Spleen (tissue), 11 donors: ENCODE measurements at regions not wholly inside any gene's neighbourhood (a gene's known extent, or its start where the extent isn't known, plus 50 kb on each side); places are given as distances from the start of the nearest gene placed in this dataset.

Source experiments
- DNase-seq: peaks from one replicate; pipeline ENCODE4 v3.0.0-alpha.2; 2020
- H3K27ac ChIP-seq, 8 donors: fragments of 200-600 bp; sonication (generic) in 7 of 8; 1 replicate in 4 of 8; 2 replicates in 4 of 8; pipeline versions ENCODE4 v1.5.0 to v1.8.0; 2016 to 2021; ENCODE audit warnings: inconsistent platforms in 4 of 8, mild to moderate bottlenecking in 4 of 8, moderate library complexity in 1 of 8
- H3K27me3 ChIP-seq, 7 donors: fragments of 200-600 bp; sonication (generic) in 6 of 7; replicated peaks in 1 of 7; 1 replicate in 4 of 7; 2 replicates in 3 of 7; pipeline versions ENCODE4 v1.5.0 to v1.8.0; 2016 to 2021; ENCODE audit warnings: inconsistent platforms in 3 of 7, mild to moderate bottlenecking in 1 of 7
- H3K36me3 ChIP-seq, 6 donors: fragments of 200-600 bp; sonication (generic) in 5 of 6; 1 replicate in 4 of 6; 2 replicates in 2 of 6; pipeline versions ENCODE4 v1.5.0 to v1.8.0; 2016 to 2021; ENCODE audit warnings: inconsistent platforms in 2 of 6
- H3K4me1 ChIP-seq, 6 donors: fragments of 200-600 bp; sonication (generic) in 5 of 6; 1 replicate in 3 of 6; 2 replicates in 3 of 6; pipeline versions ENCODE4 v1.5.0 to v1.8.0; 2016 to 2021; ENCODE audit warnings: inconsistent platforms in 3 of 6
- H3K4me3 ChIP-seq, 8 donors: fragments of 200-600 bp; sonication (generic) in 7 of 8; 1 replicate in 4 of 8; 2 replicates in 4 of 8; pipeline versions ENCODE4 v1.5.0 to v1.8.0; 2016 to 2021; ENCODE audit warnings: inconsistent platforms in 4 of 8, mild to moderate bottlenecking in 4 of 8, moderate library complexity in 2 of 8
- H3K9me3 ChIP-seq, 8 donors: fragments of 200-600 bp; sonication (generic) in 7 of 8; 1 replicate in 4 of 8; 2 replicates in 4 of 8; pipeline versions ENCODE4 v1.5.0 to v1.8.0; 2016 to 2021; ENCODE audit warnings: inconsistent platforms in 4 of 8
- POLR2A ChIP-seq, 3 donors: fragments of 450-650 bp; IDR thresholded peaks; one replicate each; pipeline ENCODE4 v1.5.1; 2017; ENCODE audit warnings: antibody characterized with exemption in 3 of 3, mild to moderate bottlenecking in 1 of 3
- POLR2AphosphoS5 ChIP-seq, 3 donors: sonication (generic); formaldehyde crosslinking; IDR thresholded peaks; one replicate each; pipeline ENCODE4 v1.5.1; 2017; ENCODE audit warnings: antibody characterized with exemption in 3 of 3
- WGBS, 5 donors: extraction: QIAGEN DNeasy Blood & Tissue Kit in 3 of 5; methylation state at CpG; one replicate each; pipeline versions ENCODE4 v1.1.5 to v1.1.7; 2013 to 2018; 5-methylcytosine and 5-hydroxymethylcytosine counted together
- intact Hi-C: fragments of 100-400 bp; cut with DNase I; formaldehyde crosslinking; loops from one replicate; pipeline ENCODE4 v1.15.0; 2023; ENCODE audit warnings: low total_unique reads
- TF ChIP-seq, protein P1 (sequence below), 11 experiments: fragments of 200-600 bp in 7 of 11; fragments of 450-650 bp in 4 of 11; sonication (generic) in 4 of 11; IDR thresholded peaks in 8 of 11; conservative IDR thresholded peaks in 3 of 11; 1 replicate in 7 of 11; 2 replicates in 4 of 11; pipeline versions ENCODE4 v1.4.0 to v1.8.0; 2016 to 2021; ENCODE audit warnings: antibody characterized with exemption in 11 of 11, inconsistent platforms in 4 of 11, mild to moderate bottlenecking in 1 of 11
- donor health status: healthy with polysubstance abuse.
- donor health status: DM: no; HTN: no; CAD: no; lungs with moderate emphysema.
- donor health status: DM: no; HTN: no; CAD: no.
- donor health status: Bipolar disorder and iron deficiency.
- donor health status: healthy.
- donor health status: DM: no; HTN: no; CAD: no.
- donor health status: DM: yes; HTN: yes; CAD: no.

DNA sequence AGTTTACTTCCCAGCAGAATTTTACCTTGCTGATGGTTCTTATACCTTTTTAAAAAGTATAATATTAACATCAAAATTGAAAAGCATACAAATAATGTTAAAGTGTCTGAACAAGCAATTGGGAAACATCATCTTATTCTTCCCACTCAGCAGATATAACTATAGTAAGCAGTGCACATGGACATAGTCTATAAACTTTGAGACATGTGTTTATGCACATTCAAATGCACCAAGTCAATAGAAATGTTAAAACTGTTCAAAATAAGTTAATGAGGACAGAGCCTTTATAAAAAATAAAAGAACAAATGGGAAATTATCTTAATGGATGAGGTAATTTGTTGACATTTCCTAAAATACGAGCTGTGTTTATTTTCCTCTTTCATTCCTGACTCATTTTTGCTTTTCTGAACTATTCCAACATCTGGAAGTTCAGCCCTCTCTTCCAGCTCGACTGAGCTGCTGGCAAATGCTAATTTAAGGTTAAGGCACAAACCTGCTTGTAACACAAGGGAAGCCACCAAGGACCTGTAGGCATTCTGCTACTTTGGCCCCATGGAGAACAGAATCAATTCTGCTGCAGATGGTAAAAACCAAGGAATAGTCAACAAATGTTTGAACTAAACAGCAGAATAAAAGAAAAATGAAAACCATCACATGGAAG lies 110.3 kb upstream of the MAP3K4 start:
- Histone ChIP-seq H3K4me3 (no peak overlapping the region), H3K27me3 (peaks cover 0 to 8% (median 0%) of the 10 kb centered on the region in 7 donors), H3K9me3 (no peaks in the 10 kb centered on the region), H3K27ac (no peak overlapping the region), H3K36me3 (no peaks in the 10 kb centered on the region), H3K4me1 (no peaks in the 10 kb centered on the region)
- 11 to 21% (median 16%) methylated on average over 2 of the region's 2 CpGs for WGBS, 5 donors
- intact Hi-C loops, result no loop called here
- TF ChIP-seq, protein P1, sequence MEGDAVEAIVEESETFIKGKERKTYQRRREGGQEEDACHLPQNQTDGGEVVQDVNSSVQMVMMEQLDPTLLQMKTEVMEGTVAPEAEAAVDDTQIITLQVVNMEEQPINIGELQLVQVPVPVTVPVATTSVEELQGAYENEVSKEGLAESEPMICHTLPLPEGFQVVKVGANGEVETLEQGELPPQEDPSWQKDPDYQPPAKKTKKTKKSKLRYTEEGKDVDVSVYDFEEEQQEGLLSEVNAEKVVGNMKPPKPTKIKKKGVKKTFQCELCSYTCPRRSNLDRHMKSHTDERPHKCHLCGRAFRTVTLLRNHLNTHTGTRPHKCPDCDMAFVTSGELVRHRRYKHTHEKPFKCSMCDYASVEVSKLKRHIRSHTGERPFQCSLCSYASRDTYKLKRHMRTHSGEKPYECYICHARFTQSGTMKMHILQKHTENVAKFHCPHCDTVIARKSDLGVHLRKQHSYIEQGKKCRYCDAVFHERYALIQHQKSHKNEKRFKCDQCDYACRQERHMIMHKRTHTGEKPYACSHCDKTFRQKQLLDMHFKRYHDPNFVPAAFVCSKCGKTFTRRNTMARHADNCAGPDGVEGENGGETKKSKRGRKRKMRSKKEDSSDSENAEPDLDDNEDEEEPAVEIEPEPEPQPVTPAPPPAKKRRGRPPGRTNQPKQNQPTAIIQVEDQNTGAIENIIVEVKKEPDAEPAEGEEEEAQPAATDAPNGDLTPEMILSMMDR (IDR thresholded peaks at IDR 0.05 in 8 of 11, conservative IDR thresholded peaks at IDR 0.05 in 3 of 11), result no peak
- no peak for TF ChIP-seq POLR2AphosphoS5 (IDR thresholded peaks at IDR 0.05)
- no peak for TF ChIP-seq POLR2A (IDR thresholded peaks at IDR 0.05)
- DNase-seq, result no peak

DNA sequence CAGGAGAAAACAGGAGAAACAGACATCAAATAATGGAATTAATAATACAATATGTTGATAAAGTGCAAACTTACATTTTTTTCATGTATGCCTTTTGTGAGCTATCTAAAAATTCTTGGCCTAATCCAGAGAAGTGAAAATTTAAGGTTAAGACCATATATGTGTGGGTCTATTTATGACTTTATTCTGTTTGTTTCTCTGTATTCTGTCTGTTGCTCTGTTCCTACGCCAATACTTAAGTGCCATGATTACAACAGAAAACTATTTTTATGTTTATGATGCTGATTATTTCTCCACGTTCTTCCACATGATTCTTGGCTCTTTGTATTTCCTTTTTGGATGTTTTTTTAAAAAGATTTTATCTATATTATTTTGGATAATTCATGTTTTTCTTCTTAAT lies 109.6 kb upstream of the MAP3K4 start:
- no peak for DNase-seq

DNA sequence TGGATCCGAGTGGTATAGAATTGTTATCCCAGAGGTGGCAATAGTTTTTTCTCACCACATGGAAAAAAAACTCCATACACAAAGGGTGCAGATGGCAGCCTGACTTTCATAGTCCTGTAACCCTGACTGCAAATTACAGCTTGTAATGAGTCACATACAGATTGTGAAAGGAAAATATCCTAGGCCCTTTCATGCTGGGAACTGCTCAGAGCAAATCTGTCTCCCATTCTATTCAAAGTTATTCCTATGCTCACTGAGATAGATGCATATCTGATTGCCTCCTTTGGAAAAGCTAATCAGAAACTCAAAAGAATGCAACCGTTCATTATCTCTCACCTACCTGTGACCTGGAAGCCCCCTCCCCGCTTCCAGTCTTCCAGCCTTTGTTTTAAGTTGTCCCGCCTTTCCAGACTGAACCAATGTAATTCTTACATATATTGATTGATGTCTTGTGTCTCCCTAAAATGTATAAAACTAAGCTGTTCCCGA lies 108.7 kb upstream of the MAP3K4 start:
- intact Hi-C loops, result no loop called here
- H3K27ac ChIP-seq, result no peak overlapping the region
- no peaks in the 10 kb centered on the region for H3K36me3 ChIP-seq
- no peak for TF ChIP-seq POLR2A (IDR thresholded peaks at IDR 0.05)
- TF ChIP-seq, protein P1 (IDR thresholded peaks at IDR 0.05 in 8 of 11, conservative IDR thresholded peaks at IDR 0.05 in 3 of 11), result no peak
- H3K4me3 ChIP-seq, result no peak overlapping the region
- no peak for DNase-seq
- peaks cover 0 to 7% (median 0%) of the 10 kb centered on the region in 8 donors for H3K9me3 ChIP-seq
- no peaks in the 10 kb centered on the region for H3K4me1 ChIP-seq
- WGBS, 5 donors, result 47 to 61% (median 53%) methylated on average over 5 of the region's 5 CpGs
- no peaks in the 10 kb centered on the region for H3K27me3 ChIP-seq

More for the DNA sequence above, 109.6 kb upstream of the MAP3K4 start:
- WGBS, 5 donors, result 43 to 63% (median 51%) methylated on average over 2 of the region's 2 CpGs
- H3K4me1 ChIP-seq, result no peaks in the 10 kb centered on the region
- peaks cover 0 to 4% (median 0%) of the 10 kb centered on the region in 7 donors for H3K27me3 ChIP-seq
- no peaks in the 10 kb centered on the region for H3K36me3 ChIP-seq
- H3K4me3 ChIP-seq, result no peak overlapping the region
- H3K9me3 ChIP-seq, result no peaks in the 10 kb centered on the region
- H3K27ac ChIP-seq, result no peak overlapping the region
- intact Hi-C loops, result no loop called here
- no peak for TF ChIP-seq POLR2A (IDR thresholded peaks at IDR 0.05)
- TF ChIP-seq POLR2AphosphoS5 (IDR thresholded peaks at IDR 0.05), result no peak
- TF ChIP-seq, protein P1 (IDR thresholded peaks at IDR 0.05 in 8 of 11, conservative IDR thresholded peaks at IDR 0.05 in 3 of 11), result no peak

DNA sequence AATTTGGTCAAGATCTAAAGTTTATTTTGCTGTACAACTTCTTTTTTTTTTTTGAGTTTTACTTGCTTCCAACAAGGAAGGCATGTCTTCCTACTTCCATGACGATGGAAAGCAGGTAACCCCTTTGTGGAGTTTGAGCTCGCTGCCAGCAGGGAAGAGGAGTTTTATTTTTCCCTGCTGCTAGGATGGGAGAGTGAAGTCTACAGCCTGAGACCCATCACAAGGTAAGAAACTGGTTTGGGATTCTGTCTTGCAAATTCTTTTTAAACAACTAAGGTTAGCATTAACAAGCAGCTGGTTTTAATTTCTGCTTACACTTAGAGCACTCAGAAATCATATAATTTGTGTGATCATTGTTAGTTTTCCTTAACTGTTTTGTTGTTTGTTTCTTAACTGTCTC lies 108.0 kb upstream of the MAP3K4 start:
- Histone ChIP-seq H3K4me1 (no peaks in the 10 kb centered on the region), H3K27ac (no peak overlapping the region), H3K27me3 (no peaks in the 10 kb centered on the region), H3K36me3 (no peaks in the 10 kb centered on the region), H3K9me3 (peaks cover 0 to 8% (median 0%) of the 10 kb centered on the region in 8 donors), H3K4me3 (no peak overlapping the region)
- intact Hi-C loops, result no loop called here
- TF ChIP-seq POLR2AphosphoS5 (IDR thresholded peaks at IDR 0.05) (no peak), POLR2A (IDR thresholded peaks at IDR 0.05) (no peak)
- 53 to 77% (median 59%) methylated on average over 2 of the region's 2 CpGs for WGBS, 5 donors
- DNase-seq, result no peak
